HEK293 (cell line): ENCODE measurements at regions not wholly inside any gene's neighbourhood (a gene's known extent, or its start where the extent isn't known, plus 50 kb on each side); places are given as distances from the start of the nearest gene placed in this dataset.

Source experiments
- BCL11B ChIP-seq: fragments of 450-650 bp; formaldehyde crosslinking; IDR thresholded peaks from 2 replicates; pipeline ENCODE4 v1.5.1; 2016; ENCODE audit warnings: low read depth, missing biosample characterization, missing genetic modification characterization
- FEZF1 ChIP-seq: fragments of 450-650 bp; formaldehyde crosslinking; IDR thresholded peaks from 2 replicates; pipeline ENCODE4 v1.5.1; 2016; ENCODE audit warnings: missing biosample characterization, missing genetic modification characterization
- GLI4 ChIP-seq: fragments of 450-650 bp; formaldehyde crosslinking; IDR thresholded peaks from 2 replicates; pipeline ENCODE4 v1.5.1; 2016; ENCODE audit warnings: missing biosample characterization, missing genetic modification characterization
- KLF1 ChIP-seq: fragments of 450-650 bp; formaldehyde crosslinking; IDR thresholded peaks from 2 replicates; pipeline ENCODE4 v1.5.1; 2016; ENCODE audit warnings: missing biosample characterization, missing genetic modification characterization
- KLF8 ChIP-seq: fragments of 450-650 bp; formaldehyde crosslinking; IDR thresholded peaks from 2 replicates; pipeline ENCODE4 v1.5.1; 2016; ENCODE audit warnings: missing biosample characterization, missing genetic modification characterization
- PATZ1 ChIP-seq: fragments of 450-650 bp; formaldehyde crosslinking; IDR thresholded peaks from 2 replicates; pipeline ENCODE4 v1.5.1; 2016; ENCODE audit warnings: missing biosample characterization, missing genetic modification characterization
- PRDM1 ChIP-seq: fragments of 450-650 bp; formaldehyde crosslinking; IDR thresholded peaks from 2 replicates; pipeline ENCODE4; 2016; ENCODE audit warnings: missing biosample characterization, missing genetic modification characterization
- PRDM6 ChIP-seq: fragments of 450-650 bp; formaldehyde crosslinking; IDR thresholded peaks from 2 replicates; pipeline ENCODE4 v1.5.1; 2017; ENCODE audit warnings: missing biosample characterization, missing genetic modification characterization
- ZBTB48 ChIP-seq: fragments of 450-650 bp; formaldehyde crosslinking; IDR thresholded peaks from 2 replicates; pipeline ENCODE4 v1.5.1; 2016; ENCODE audit warnings: missing biosample characterization, missing genetic modification characterization
- ZNF10 ChIP-seq: fragments of 450-650 bp; formaldehyde crosslinking; IDR thresholded peaks from 2 replicates; pipeline ENCODE4 v1.5.1; 2017; ENCODE audit warnings: missing biosample characterization, missing genetic modification characterization
- ZNF24 ChIP-seq: fragments of 450-650 bp; formaldehyde crosslinking; IDR thresholded peaks from 2 replicates; pipeline ENCODE4 v1.5.1; 2016; ENCODE audit warnings: missing biosample characterization, missing genetic modification characterization
- ZNF274 ChIP-seq, 2 experiments: fragments of 200-500 bp in 1 of 2; fragments of 450-650 bp in 1 of 2; sonication (Bioruptor generic) in 1 of 2; formaldehyde crosslinking in 1 of 2; IDR thresholded peaks; 2 replicates each; pipeline versions ENCODE4 v1.5.1 to v1.6.1; 2014 to 2016; ENCODE audit warnings: borderline replicate concordance in 1 of 2, inconsistent platforms in 1 of 2, low read length in 1 of 2, missing biosample characterization in 1 of 2, missing genetic modification characterization in 1 of 2
- ZNF280D ChIP-seq: fragments of 450-650 bp; formaldehyde crosslinking; IDR thresholded peaks from 2 replicates; pipeline ENCODE4 v1.5.1; 2016; ENCODE audit warnings: missing biosample characterization, missing genetic modification characterization
- ZNF362 ChIP-seq: fragments of 450-650 bp; formaldehyde crosslinking; IDR thresholded peaks from 2 replicates; pipeline ENCODE4 v1.5.1; 2016; ENCODE audit warnings: missing biosample characterization, missing genetic modification characterization
- ZNF555 ChIP-seq: fragments of 450-650 bp; formaldehyde crosslinking; conservative IDR thresholded peaks from 2 replicates; pipeline ENCODE4 v1.5.1; 2017; ENCODE audit warnings: missing biosample characterization, mild to moderate bottlenecking, missing genetic modification characterization, inconsistent platforms
- ZNF580 ChIP-seq: fragments of 450-650 bp; formaldehyde crosslinking; IDR thresholded peaks from 2 replicates; pipeline ENCODE4 v1.5.1; 2016; ENCODE audit warnings: missing biosample characterization, missing genetic modification characterization
- ZNF624 ChIP-seq: fragments of 450-650 bp; formaldehyde crosslinking; IDR thresholded peaks from 2 replicates; pipeline ENCODE4 v1.5.1; 2017; ENCODE audit warnings: missing biosample characterization, missing genetic modification characterization
- ZNF639 ChIP-seq: fragments of 450-650 bp; formaldehyde crosslinking; IDR thresholded peaks from 2 replicates; pipeline ENCODE4 v1.5.1; 2016; ENCODE audit warnings: missing biosample characterization, missing genetic modification characterization
- ZNF768 ChIP-seq: fragments of 450-650 bp; formaldehyde crosslinking; IDR thresholded peaks from 2 replicates; pipeline ENCODE4 v1.5.1; 2018; ENCODE audit warnings: missing biosample characterization, mild to moderate bottlenecking, missing genetic modification characterization
- ZSCAN18 ChIP-seq: fragments of 450-650 bp; formaldehyde crosslinking; IDR thresholded peaks from 2 replicates; pipeline ENCODE4 v1.5.1; 2016; ENCODE audit warnings: missing biosample characterization, missing genetic modification characterization
- ZSCAN4 ChIP-seq: fragments of 450-650 bp; formaldehyde crosslinking; IDR thresholded peaks from 2 replicates; pipeline ENCODE4 v1.5.1; 2017; ENCODE audit warnings: missing biosample characterization, missing genetic modification characterization
- TF ChIP-seq, protein P1 (sequence below): fragments of 450-650 bp; formaldehyde crosslinking; IDR thresholded peaks from 2 replicates; pipeline ENCODE4 v1.5.1; 2016; ENCODE audit warnings: missing biosample characterization, missing genetic modification characterization, low read depth

GRCh38 chr21:43306911-43307676 lies 119.8 kb downstream of the SIK1 start (continued):
- TF ChIP-seq ZSCAN4 (tag by site-specific recombination) = no peak
- no peak for TF ChIP-seq ZNF555 (tag by site-specific recombination)
- no peak for TF ChIP-seq PRDM6 (tag by site-specific recombination)
- peak; percentile 71 for TF ChIP-seq KLF1 (tag by site-specific recombination)
- TF ChIP-seq ZNF639 (tag by site-specific recombination) = peak; percentile 92
- TF ChIP-seq PRDM1 = no peak
- TF ChIP-seq KLF8 (tag by site-specific recombination) = no peak
- no peak for TF ChIP-seq ZBTB48
- TF ChIP-seq PATZ1 (tag by site-specific recombination) = peak; percentile 61
- no peak for TF ChIP-seq ZNF768
- TF ChIP-seq BCL11B (tag by site-specific recombination) = no peak
- no peak for TF ChIP-seq FEZF1
- peak; percentile 60; the same call in 1 of the 2 replicates for TF ChIP-seq ZNF24 (tag by site-specific recombination)
- no peak for TF ChIP-seq ZNF274 (IDR thresholded peaks at IDR 0.05; ENCODE audit: low read length)
- TF ChIP-seq ZNF274 (tag by site-specific recombination; IDR thresholded peaks at IDR 0.05; ENCODE audit: borderline replicate concordance) = no peak
- TF ChIP-seq ZNF362 (tag by site-specific recombination) = no peak
- no peak for TF ChIP-seq ZSCAN18 (tag by site-specific recombination)
- TF ChIP-seq, protein P1, sequence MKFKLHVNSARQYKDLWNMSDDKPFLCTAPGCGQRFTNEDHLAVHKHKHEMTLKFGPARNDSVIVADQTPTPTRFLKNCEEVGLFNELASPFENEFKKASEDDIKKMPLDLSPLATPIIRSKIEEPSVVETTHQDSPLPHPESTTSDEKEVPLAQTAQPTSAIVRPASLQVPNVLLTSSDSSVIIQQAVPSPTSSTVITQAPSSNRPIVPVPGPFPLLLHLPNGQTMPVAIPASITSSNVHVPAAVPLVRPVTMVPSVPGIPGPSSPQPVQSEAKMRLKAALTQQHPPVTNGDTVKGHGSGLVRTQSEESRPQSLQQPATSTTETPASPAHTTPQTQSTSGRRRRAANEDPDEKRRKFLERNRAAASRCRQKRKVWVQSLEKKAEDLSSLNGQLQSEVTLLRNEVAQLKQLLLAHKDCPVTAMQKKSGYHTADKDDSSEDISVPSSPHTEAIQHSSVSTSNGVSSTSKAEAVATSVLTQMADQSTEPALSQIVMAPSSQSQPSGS (tag by site-specific recombination) = no peak
- peak; percentile 49; the same call in 1 of the 2 replicates for TF ChIP-seq ZNF10
- no peak for TF ChIP-seq ZNF280D (tag by site-specific recombination)
- no peak for TF ChIP-seq ZNF580 (tag by site-specific recombination)
- no peak for TF ChIP-seq GLI4 (tag by site-specific recombination)
- no peak for TF ChIP-seq ZNF624 (tag by site-specific recombination)
